ENCODE measurements at regions not wholly inside any gene's neighbourhood (a gene's known extent, or its start where the extent isn't known, plus 50 kb on each side); places are given as distances from the start of the nearest gene placed in this dataset.

DNA sequence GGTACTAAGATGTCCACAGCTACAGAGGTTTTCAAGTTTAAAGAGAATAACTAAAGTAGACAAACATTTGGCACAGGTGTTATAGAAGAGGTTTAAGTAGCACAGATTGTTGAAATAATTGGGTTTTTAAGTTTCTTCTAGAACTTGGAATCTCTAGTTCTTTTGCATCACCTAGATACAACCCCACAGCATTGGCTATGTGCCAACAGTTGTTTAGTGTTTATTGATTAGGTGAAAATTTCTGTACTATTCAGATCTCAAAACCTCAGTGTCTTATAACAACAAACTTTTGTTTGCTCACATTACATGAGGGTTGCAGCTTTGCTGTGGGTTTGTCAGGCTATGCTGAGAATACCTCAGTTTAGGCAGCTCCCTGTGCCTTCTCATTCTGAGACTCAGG is 162.5 kb downstream of the TBX15 start:
- DNase-seq = no peak
- H3K9me3 ChIP-seq = no peaks in the 10 kb centered on the region

DNA sequence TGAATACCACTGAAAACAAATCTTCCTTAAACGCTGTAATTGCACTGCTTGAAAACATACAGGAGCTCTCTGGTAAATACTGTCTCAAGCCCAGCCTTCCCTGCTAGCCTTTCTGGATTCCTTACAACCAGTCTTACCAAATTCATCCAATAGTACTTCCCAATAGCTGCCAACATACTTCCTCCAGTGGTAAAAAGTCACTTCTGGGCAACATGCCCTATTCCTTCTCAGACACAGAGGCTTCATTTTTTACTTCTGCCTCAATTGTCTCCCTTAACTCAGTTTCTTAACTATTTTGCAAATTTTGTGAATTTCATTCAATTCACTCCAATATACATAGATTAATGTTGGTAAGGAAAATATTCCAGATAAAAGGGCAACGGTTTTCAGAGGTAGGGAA is 166.3 kb downstream of the TBX15 start:
- H3K9ac ChIP-seq = no peak overlapping the region
- no peak for DNase-seq
- POLR2A ChIA-PET = no interaction called here

More for the DNA sequence above, 162.5 kb downstream of the TBX15 start:
- H3K4me3 ChIP-seq (ENCODE audit: low read depth in 2 of 2, low read length in 1 of 2) = no peak overlapping the region
- ChIA-PET POLR2A (no interaction called here), CTCF (no interaction called here)
- no peaks in the 10 kb centered on the region for H3K79me2 ChIP-seq (ENCODE audit: insufficient read depth)
- no peaks in the 10 kb centered on the region for H3K4me1 ChIP-seq (ENCODE audit: control insufficient read depth in 1 of 2, insufficient read depth in 2 of 2, low read depth in 1 of 2, low read length in 1 of 2)
- H2AFZ ChIP-seq (ENCODE audit: low read depth) = no peak overlapping the region
- TF ChIP-seq EZH2phosphoT487 (IDR thresholded peaks at IDR 0.05; ENCODE audit: borderline replicate concordance, low read depth) = no peak
- TF ChIP-seq, protein P1, sequence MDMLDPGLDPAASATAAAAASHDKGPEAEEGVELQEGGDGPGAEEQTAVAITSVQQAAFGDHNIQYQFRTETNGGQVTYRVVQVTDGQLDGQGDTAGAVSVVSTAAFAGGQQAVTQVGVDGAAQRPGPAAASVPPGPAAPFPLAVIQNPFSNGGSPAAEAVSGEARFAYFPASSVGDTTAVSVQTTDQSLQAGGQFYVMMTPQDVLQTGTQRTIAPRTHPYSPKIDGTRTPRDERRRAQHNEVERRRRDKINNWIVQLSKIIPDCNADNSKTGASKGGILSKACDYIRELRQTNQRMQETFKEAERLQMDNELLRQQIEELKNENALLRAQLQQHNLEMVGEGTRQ (IDR thresholded peaks at IDR 0.05; ENCODE audit: borderline replicate concordance, low read depth, low read length) = no peak
- no peak overlapping the region for H3K4me2 ChIP-seq
- no peaks in the 10 kb centered on the region for H3K27me3 ChIP-seq (ENCODE audit: insufficient read depth)
- H3K9ac ChIP-seq = no peak overlapping the region
- H3K27ac ChIP-seq (ENCODE audit: low read depth in 2 of 2, low read length in 1 of 2) = no peak overlapping the region
- H3K9me2 ChIP-seq = no peaks in the 10 kb centered on the region
- H3F3A ChIP-seq (replicated peaks; ENCODE audit: insufficient read depth) = no peaks in the 10 kb centered on the region
- no peaks in the 10 kb centered on the region for H4K20me1 ChIP-seq (ENCODE audit: insufficient read depth)
- no peaks in the 10 kb centered on the region for H3K36me3 ChIP-seq (replicated peaks in 1 of 2; ENCODE audit: control insufficient read depth in 1 of 2, insufficient read depth in 2 of 2, low read length in 1 of 2)

More for the DNA sequence above, 166.3 kb downstream of the TBX15 start:
- H3K4me1 ChIP-seq (ENCODE audit: control insufficient read depth in 1 of 2, insufficient read depth in 2 of 2, low read depth in 1 of 2, low read length in 1 of 2) = no peaks in the 10 kb centered on the region
- no peak overlapping the region for H2AFZ ChIP-seq (ENCODE audit: low read depth)
- WGBS (ENCODE audit: low lambda C conversion rate) = 2% methylated on average over 2 of the region's 2 CpGs
- H3K27ac ChIP-seq (ENCODE audit: low read depth in 2 of 2, low read length in 1 of 2) = no peak overlapping the region
- no peaks in the 10 kb centered on the region for H4K20me1 ChIP-seq (ENCODE audit: insufficient read depth)
- no peaks in the 10 kb centered on the region for H3K36me3 ChIP-seq (replicated peaks in 1 of 2; ENCODE audit: control insufficient read depth in 1 of 2, insufficient read depth in 2 of 2, low read length in 1 of 2)
- TF ChIP-seq SMC3 (IDR thresholded peaks at IDR 0.05; ENCODE audit: low read depth, low read length) (no peak), RFX5 (IDR thresholded peaks at IDR 0.05; ENCODE audit: low read length) (no peak), TAF1 (IDR thresholded peaks at IDR 0.05; ENCODE audit: borderline replicate concordance, low read depth, low read length) (no peak), SIN3A (IDR thresholded peaks at IDR 0.05; ENCODE audit: borderline replicate concordance, low read depth, low read length) (no peak), JUND (IDR thresholded peaks at IDR 0.05) (no peak), YY1 (IDR thresholded peaks at IDR 0.05; ENCODE audit: low read depth) (no peak), FOXM1 (IDR thresholded peaks at IDR 0.05; ENCODE audit: low read depth) (no peak), TEAD4 (IDR thresholded peaks at IDR 0.05; ENCODE audit: borderline replicate concordance, insufficient read depth) (no peak), POLR2AphosphoS5 (IDR thresholded peaks at IDR 0.05; ENCODE audit: low read depth, low read length) (no peak), FOSL2 (IDR thresholded peaks at IDR 0.05; ENCODE audit: borderline replicate concordance, low read depth) (no peak), EZH2phosphoT487 (IDR thresholded peaks at IDR 0.05; ENCODE audit: borderline replicate concordance, low read depth) (no peak), GATA2 (CRISPR knock-in tag; IDR thresholded peaks at IDR 0.05) (no peak), TCF12 (IDR thresholded peaks at IDR 0.05) (no peak)
- TF ChIP-seq, protein P2, sequence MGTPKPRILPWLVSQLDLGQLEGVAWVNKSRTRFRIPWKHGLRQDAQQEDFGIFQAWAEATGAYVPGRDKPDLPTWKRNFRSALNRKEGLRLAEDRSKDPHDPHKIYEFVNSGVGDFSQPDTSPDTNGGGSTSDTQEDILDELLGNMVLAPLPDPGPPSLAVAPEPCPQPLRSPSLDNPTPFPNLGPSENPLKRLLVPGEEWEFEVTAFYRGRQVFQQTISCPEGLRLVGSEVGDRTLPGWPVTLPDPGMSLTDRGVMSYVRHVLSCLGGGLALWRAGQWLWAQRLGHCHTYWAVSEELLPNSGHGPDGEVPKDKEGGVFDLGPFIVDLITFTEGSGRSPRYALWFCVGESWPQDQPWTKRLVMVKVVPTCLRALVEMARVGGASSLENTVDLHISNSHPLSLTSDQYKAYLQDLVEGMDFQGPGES (IDR thresholded peaks at IDR 0.05; ENCODE audit: low read depth, low read length) = no peak
- TF ChIP-seq, protein P1 (IDR thresholded peaks at IDR 0.05; ENCODE audit: borderline replicate concordance, low read depth, low read length) = no peak
- TF ChIP-seq, protein P3, sequence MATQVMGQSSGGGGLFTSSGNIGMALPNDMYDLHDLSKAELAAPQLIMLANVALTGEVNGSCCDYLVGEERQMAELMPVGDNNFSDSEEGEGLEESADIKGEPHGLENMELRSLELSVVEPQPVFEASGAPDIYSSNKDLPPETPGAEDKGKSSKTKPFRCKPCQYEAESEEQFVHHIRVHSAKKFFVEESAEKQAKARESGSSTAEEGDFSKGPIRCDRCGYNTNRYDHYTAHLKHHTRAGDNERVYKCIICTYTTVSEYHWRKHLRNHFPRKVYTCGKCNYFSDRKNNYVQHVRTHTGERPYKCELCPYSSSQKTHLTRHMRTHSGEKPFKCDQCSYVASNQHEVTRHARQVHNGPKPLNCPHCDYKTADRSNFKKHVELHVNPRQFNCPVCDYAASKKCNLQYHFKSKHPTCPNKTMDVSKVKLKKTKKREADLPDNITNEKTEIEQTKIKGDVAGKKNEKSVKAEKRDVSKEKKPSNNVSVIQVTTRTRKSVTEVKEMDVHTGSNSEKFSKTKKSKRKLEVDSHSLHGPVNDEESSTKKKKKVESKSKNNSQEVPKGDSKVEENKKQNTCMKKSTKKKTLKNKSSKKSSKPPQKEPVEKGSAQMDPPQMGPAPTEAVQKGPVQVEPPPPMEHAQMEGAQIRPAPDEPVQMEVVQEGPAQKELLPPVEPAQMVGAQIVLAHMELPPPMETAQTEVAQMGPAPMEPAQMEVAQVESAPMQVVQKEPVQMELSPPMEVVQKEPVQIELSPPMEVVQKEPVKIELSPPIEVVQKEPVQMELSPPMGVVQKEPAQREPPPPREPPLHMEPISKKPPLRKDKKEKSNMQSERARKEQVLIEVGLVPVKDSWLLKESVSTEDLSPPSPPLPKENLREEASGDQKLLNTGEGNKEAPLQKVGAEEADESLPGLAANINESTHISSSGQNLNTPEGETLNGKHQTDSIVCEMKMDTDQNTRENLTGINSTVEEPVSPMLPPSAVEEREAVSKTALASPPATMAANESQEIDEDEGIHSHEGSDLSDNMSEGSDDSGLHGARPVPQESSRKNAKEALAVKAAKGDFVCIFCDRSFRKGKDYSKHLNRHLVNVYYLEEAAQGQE (IDR thresholded peaks at IDR 0.05; ENCODE audit: low read depth, low read length) = no peak
- TF ChIP-seq, protein P4, sequence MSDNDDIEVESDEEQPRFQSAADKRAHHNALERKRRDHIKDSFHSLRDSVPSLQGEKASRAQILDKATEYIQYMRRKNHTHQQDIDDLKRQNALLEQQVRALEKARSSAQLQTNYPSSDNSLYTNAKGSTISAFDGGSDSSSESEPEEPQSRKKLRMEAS (IDR thresholded peaks at IDR 0.05; ENCODE audit: low read depth) = no peak
- H3K9me2 ChIP-seq = no peaks in the 10 kb centered on the region
- H3K79me2 ChIP-seq (ENCODE audit: insufficient read depth) = no peaks in the 10 kb centered on the region
- no peaks in the 10 kb centered on the region for H3K9me3 ChIP-seq
- CTCF ChIA-PET = no interaction called here
- no peak overlapping the region for H3K4me2 ChIP-seq
- no peaks in the 10 kb centered on the region for H3F3A ChIP-seq (replicated peaks; ENCODE audit: insufficient read depth)
- no peak overlapping the region for H3K4me3 ChIP-seq (ENCODE audit: low read depth in 2 of 2, low read length in 1 of 2)
- H3K27me3 ChIP-seq (ENCODE audit: insufficient read depth) = no peaks in the 10 kb centered on the region

Data from SK-N-SH (cell line).